SKM-1 treated with dmso at 0.1 percent for 144 hours (cell line): ENCODE measurements at regions not wholly inside any gene's neighbourhood (a gene's known extent, or its start where the extent isn't known, plus 50 kb on each side); places are given as distances from the start of the nearest gene placed in this dataset.

Source experiments
- DNase-seq: peaks from one replicate; lab custom pipeline; 2025; ENCODE audit not compliant: unreplicated experiment; lab: John Stamatoyannopoulos, UW

- no peak for DNase-seq
Measured at GRCh38 chr12:127399451-127399850, 867.5 kb upstream of the TMEM132C start.

GRCh38 chr12:127400221-127400620, 866.7 kb upstream of the TMEM132C start:
- no peak for DNase-seq

GRCh38 chr12:127401005-127401404, 866.0 kb upstream of the TMEM132C start:
- DNase-seq, result no peak

- no peak for DNase-seq
Measured at GRCh38 chr12:127401536-127401935, 865.4 kb upstream of the TMEM132C start.

GRCh38 chr12:127411166-127411915, 855.6 kb upstream of the TMEM132C start:
- no peak for DNase-seq

GRCh38 chr12:127411981-127412380, 855.0 kb upstream of the TMEM132C start:
- no peak for DNase-seq

GRCh38 chr12:127412866-127413265, 854.1 kb upstream of the TMEM132C start:
- no peak for DNase-seq

GRCh38 chr12:127414186-127414585, 852.8 kb upstream of the TMEM132C start:
- DNase-seq, result no peak

GRCh38 chr12:127414636-127415035, 852.3 kb upstream of the TMEM132C start:
- DNase-seq, result no peak

GRCh38 chr12:127416796-127417195, 850.2 kb upstream of the TMEM132C start:
- no peak for DNase-seq

- no peak for DNase-seq
Measured at GRCh38 chr12:127419111-127419510, 847.9 kb upstream of the TMEM132C start.

GRCh38 chr12:127421614-127422013, 845.4 kb upstream of the TMEM132C start:
- DNase-seq, result no peak

GRCh38 chr12:127422935-127423566, 843.9 kb upstream of the TMEM132C start:
- DNase-seq, result no peak

GRCh38 chr12:127425474-127425873, 841.5 kb upstream of the TMEM132C start:
- DNase-seq, result no peak

- DNase-seq, result no peak
Measured at GRCh38 chr12:127428420-127428819, 838.5 kb upstream of the TMEM132C start.

- DNase-seq, result no peak
Measured at GRCh38 chr12:127429551-127430285, 837.3 kb upstream of the TMEM132C start.

GRCh38 chr12:127430401-127430800, 836.6 kb upstream of the TMEM132C start:
- no peak for DNase-seq

GRCh38 chr12:127431177-127431576, 835.8 kb upstream of the TMEM132C start:
- no peak for DNase-seq

GRCh38 chr12:127431594-127431993, 835.4 kb upstream of the TMEM132C start:
- no peak for DNase-seq

- DNase-seq, result no peak
Measured at GRCh38 chr12:127435439-127435838, 831.5 kb upstream of the TMEM132C start.

GRCh38 chr12:127438512-127439244, 828.3 kb upstream of the TMEM132C start:
- no peak for DNase-seq
